PC-3 (cell line): ENCODE measurements at regions not wholly inside any gene's neighbourhood (a gene's known extent, or its start where the extent isn't known, plus 50 kb on each side); places are given as distances from the start of the nearest gene placed in this dataset.

ENCODE experiments used
- ATAC-seq: fragments of 200-7000 bp; cut with Tn5 transposase; 2 replicates; pipeline ENCODE4 v1.9.1; 2020; ENCODE audit warnings: mild to moderate bottlenecking, moderate library complexity
- BruUV-seq: library from RNA; stranded (reverse); fragments of 400-500 nt; replicated peaks from 2 replicates; lab custom pipeline; 2021; lab: Mats Ljungman, UMichigan
- CTCF ChIA-PET: fragments of 300-600 bp; sonication (Branson Sonifier 250); formaldehyde crosslinking; loops from one replicate; lab custom pipeline; 2022; ENCODE audit warnings: antibody characterized with exemption; lab: Charles Lee
- POLR2A ChIA-PET: fragments of 300-600 bp; sonication (Branson Sonifier 250); formaldehyde crosslinking; loops from one replicate; lab custom pipeline; 2022; ENCODE audit warnings: antibody characterized with exemption; ENCODE audit not compliant: unreplicated experiment; lab: Charles Lee
- DNase-seq: peaks from one replicate; pipeline ENCODE4 v3.0.0-alpha.2; 2015
- H2AFZ ChIP-seq: fragments of 300-600 bp; sonication (generic); 2 replicates; pipeline ENCODE4 v1.6.0; 2016; ENCODE audit warnings: antibody characterized with exemption, low read length
- H3F3A ChIP-seq: fragments of 300-600 bp; sonication (generic); one replicate; pipeline ENCODE4 v1.6.0; 2017; ENCODE audit warnings: antibody characterized with exemption, low read length, control low read depth, mild to moderate bottlenecking; ENCODE audit not compliant: unreplicated experiment
- H3K27ac ChIP-seq: fragments of 300-600 bp; sonication (generic); 2 replicates; pipeline ENCODE4 v1.5.1; 2016; ENCODE audit warnings: mild to moderate bottlenecking, low read length
- H3K27me3 ChIP-seq: fragments of 300-600 bp; sonication (generic); 2 replicates; pipeline ENCODE4 v1.6.1; 2016; ENCODE audit warnings: low read length, mixed read lengths
- H3K36me3 ChIP-seq: fragments of 300-600 bp; sonication (generic); 2 replicates; pipeline ENCODE4 v1.6.1; 2016; ENCODE audit warnings: low read depth, mixed run types, low read length, mixed read lengths
- H3K4me1 ChIP-seq: fragments of 300-600 bp; sonication (generic); 2 replicates; pipeline ENCODE4 v1.5.1; 2016; ENCODE audit warnings: low read length; ENCODE audit not compliant: insufficient read depth
- H3K4me2 ChIP-seq: fragments of 300-600 bp; sonication (generic); 2 replicates; pipeline ENCODE4 v1.6.0; 2016; ENCODE audit warnings: low read length
- H3K4me3 ChIP-seq: fragments of 300-600 bp; sonication (generic); 2 replicates; pipeline ENCODE4 v1.5.1; 2016; ENCODE audit warnings: mild to moderate bottlenecking, low read length, mixed read lengths
- H3K79me2 ChIP-seq: fragments of 300-600 bp; sonication (generic); 2 replicates; pipeline ENCODE4 v1.6.1; 2017; ENCODE audit warnings: low read length, mixed read lengths
- H3K9ac ChIP-seq: fragments of 300-600 bp; sonication (generic); 2 replicates; pipeline ENCODE4 v1.6.0; 2016; ENCODE audit warnings: mild to moderate bottlenecking, low read length
- H3K9me2 ChIP-seq: fragments of 300-600 bp; sonication (generic); replicated peaks from 2 replicates; pipeline ENCODE4 v1.6.1; 2016; ENCODE audit warnings: mixed run types, low read length, mixed read lengths
- H3K9me3 ChIP-seq: fragments of 300-600 bp; sonication (generic); 2 replicates; pipeline ENCODE4 v1.6.1; 2016; ENCODE audit warnings: low read length, mixed read lengths
- H4K20me1 ChIP-seq: fragments of 300-600 bp; sonication (generic); 2 replicates; pipeline ENCODE4 v1.6.1; 2016; ENCODE audit warnings: low read length, mixed read lengths
- EZH2 ChIP-seq: fragments of 300-600 bp; sonication (generic); IDR thresholded peaks from one replicate; pipeline ENCODE4 v1.6.1; 2017; ENCODE audit warnings: antibody characterized with exemption, mild to moderate bottlenecking, low read length; ENCODE audit not compliant: unreplicated experiment
- EZH2phosphoT487 ChIP-seq: fragments of 300-600 bp; sonication (generic); IDR thresholded peaks from 2 replicates; pipeline ENCODE4 v1.6.1; 2018; ENCODE audit warnings: mild to moderate bottlenecking, antibody characterized with exemption, low read length, borderline replicate concordance
- intact Hi-C: fragments of 100-400 bp; cut with micrococcal nuclease; formaldehyde crosslinking; loops from 2 replicates; pipeline ENCODE4 v1.9.0; 2023
- TF ChIP-seq, protein P1 (sequence below): fragments of 300-600 bp; sonication (generic); conservative IDR thresholded peaks from 2 replicates; pipeline ENCODE4 v1.5.1; 2017; ENCODE audit warnings: antibody characterized with exemption, low read depth, mild to moderate bottlenecking, low read length

DNA sequence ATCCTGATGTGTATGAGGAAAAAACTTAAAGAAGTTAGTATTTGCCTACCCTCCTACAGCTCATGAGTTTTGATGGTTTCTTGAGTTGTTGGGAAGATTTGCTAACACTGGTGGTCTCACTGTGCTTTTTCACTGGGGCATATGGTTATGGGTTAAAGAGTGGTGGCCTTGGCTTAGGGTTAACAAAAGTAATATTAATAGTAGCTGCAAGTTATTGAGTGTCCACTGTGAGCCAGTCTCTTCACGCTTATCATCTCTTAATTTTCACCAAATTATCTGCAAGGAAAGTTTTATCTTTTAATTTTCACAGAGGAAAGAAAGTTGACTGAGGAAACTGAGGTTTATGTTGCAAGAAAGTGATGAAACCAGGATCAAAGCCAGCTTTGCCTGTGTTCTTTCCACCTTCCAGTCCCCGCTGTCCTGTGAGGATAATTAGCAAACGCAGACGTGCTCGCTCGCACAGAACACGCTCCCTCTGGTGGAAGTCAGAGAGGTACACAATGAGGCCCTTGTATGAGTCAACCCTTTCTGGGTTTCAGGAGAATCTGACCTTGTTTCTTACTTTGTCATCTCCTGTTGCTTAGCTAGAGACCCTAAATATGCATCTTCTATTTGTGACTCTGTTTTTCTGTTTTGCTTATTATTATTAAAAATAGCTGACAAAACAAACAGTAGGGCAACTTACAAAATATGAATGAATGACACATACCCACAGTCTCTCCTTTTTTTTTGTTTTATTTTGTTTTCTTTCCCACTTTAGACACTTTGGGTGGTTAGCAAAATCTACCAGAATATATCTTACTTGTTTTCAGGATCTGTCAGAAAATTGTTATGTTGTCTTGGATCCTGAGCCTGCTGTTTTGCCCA, 94.3 kb downstream of the DDIT4L start:
- ChIA-PET CTCF (interaction anchor here (0.6 to 0.9 kb wide), 3 partner anchors 19 to 279 kb away, joined by 3 read pairs; no protein-coding TSS in a partner anchor), POLR2A (interaction anchor here (0.6 kb wide), 1 partner anchor 1068 kb away, joined by 6 read pairs; no protein-coding TSS in a partner anchor)
- peaks cover 10% of the 10 kb centered on the region for H3K4me1 ChIP-seq
- H3K9me3 ChIP-seq, result no peaks in the 10 kb centered on the region
- no peaks in the 10 kb centered on the region for H3K79me2 ChIP-seq
- H3K27ac ChIP-seq, result no peak overlapping the region
- BruUV-seq, result no TSS peak
- H3K27me3 ChIP-seq, result no peaks in the 10 kb centered on the region
- intact Hi-C loops, result loop anchor here (10.0 kb wide), 2 partner anchors 329 to 399 kb away; no protein-coding TSS in a partner anchor
- no peaks in the 10 kb centered on the region for H3K9me2 ChIP-seq
- H3K4me2 ChIP-seq, result no peak overlapping the region
- no peaks in the 10 kb centered on the region; the same call in 1 of the 2 replicates for H3K36me3 ChIP-seq
- TF ChIP-seq, protein P1, sequence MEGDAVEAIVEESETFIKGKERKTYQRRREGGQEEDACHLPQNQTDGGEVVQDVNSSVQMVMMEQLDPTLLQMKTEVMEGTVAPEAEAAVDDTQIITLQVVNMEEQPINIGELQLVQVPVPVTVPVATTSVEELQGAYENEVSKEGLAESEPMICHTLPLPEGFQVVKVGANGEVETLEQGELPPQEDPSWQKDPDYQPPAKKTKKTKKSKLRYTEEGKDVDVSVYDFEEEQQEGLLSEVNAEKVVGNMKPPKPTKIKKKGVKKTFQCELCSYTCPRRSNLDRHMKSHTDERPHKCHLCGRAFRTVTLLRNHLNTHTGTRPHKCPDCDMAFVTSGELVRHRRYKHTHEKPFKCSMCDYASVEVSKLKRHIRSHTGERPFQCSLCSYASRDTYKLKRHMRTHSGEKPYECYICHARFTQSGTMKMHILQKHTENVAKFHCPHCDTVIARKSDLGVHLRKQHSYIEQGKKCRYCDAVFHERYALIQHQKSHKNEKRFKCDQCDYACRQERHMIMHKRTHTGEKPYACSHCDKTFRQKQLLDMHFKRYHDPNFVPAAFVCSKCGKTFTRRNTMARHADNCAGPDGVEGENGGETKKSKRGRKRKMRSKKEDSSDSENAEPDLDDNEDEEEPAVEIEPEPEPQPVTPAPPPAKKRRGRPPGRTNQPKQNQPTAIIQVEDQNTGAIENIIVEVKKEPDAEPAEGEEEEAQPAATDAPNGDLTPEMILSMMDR, result peak; percentile 68
- no peak for TF ChIP-seq EZH2
- ATAC-seq (peak; percentile 84), DNase-seq (peak; percentile 74)
- H3F3A ChIP-seq, result no peaks in the 10 kb centered on the region
- H2AFZ ChIP-seq, result peak overlapping the region; percentile 70
- no peaks in the 10 kb centered on the region for H4K20me1 ChIP-seq
- H3K9ac ChIP-seq, result no peak overlapping the region
- no peak overlapping the region for H3K4me3 ChIP-seq

DNA sequence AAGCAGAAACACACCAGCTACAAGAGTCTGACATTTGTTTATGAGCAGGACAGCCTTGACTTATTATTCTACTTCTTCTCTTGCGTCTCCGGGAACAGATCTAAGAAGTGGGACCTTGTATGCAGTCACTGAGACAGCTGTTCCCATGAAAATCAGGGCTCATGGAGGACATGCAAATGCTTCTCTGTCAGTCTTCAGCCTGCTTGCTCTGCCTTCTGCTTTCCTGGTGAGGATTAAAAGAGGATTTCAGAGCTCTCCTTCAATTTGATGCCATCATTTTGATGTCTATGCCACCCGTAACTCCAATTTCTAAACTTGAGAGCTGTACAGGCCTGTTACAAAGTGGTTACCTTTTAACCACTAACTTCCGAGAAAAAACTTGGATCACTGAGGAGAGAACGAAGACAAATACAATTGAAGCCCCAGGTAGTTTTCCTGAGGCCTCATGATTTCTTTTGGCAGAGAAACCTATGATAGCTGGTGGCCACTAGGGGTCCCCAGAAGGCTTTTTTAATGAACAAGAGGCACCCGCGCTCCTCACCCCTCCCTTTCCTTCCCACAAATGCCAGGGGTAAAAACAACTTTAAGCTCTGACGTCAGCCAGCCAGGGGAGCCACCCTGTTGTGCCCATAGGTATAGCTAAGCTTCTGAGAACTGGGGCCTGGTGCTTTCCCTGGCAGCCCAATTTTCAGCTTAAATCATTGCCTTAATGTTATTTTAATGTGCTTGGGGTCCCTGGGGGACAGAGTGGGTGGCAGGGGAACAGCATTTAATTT, 97.0 kb downstream of the DDIT4L start:
- no peaks in the 10 kb centered on the region for H3K9me3 ChIP-seq
- 0 out of 2 replicates have a peak overlapping the region, but pooled peaks have one; percentile 18 for H3K4me2 ChIP-seq
- H3K79me2 ChIP-seq, result no peaks in the 10 kb centered on the region
- no TSS peak for BruUV-seq
- no peaks in the 10 kb centered on the region; the same call in 1 of the 2 replicates for H3K36me3 ChIP-seq
- H3K9me2 ChIP-seq, result no peaks in the 10 kb centered on the region
- peak; percentile 86 for DNase-seq
- intact Hi-C loops, result loop anchor here (1.0 to 10.0 kb wide), 3 partner anchors 332 to 649 kb away; no protein-coding TSS in a partner anchor
- peak overlapping the region; percentile 82 for H2AFZ ChIP-seq
- CTCF ChIA-PET, result interaction anchor here (0.5 to 0.9 kb wide), 9 partner anchors 17 to 644 kb away, joined by 3 to 9 read pairs (median 4); no protein-coding TSS in a partner anchor
- H3F3A ChIP-seq, result no peaks in the 10 kb centered on the region
- H3K4me1 ChIP-seq, result peaks cover 10% of the 10 kb centered on the region
- peak overlapping the region; percentile 56 for H3K9ac ChIP-seq
- ATAC-seq, result peak; percentile 89
- TF ChIP-seq EZH2phosphoT487, result no peak
- TF ChIP-seq, protein P1, result peak; percentile 77
- POLR2A ChIA-PET, result interaction anchor here (0.6 kb wide), 1 partner anchor 95 kb away, joined by 3 read pairs; no protein-coding TSS in a partner anchor
- H3K4me3 ChIP-seq, result no peak overlapping the region
- no peaks in the 10 kb centered on the region for H3K27me3 ChIP-seq
- H3K27ac ChIP-seq, result no peak overlapping the region
- no peaks in the 10 kb centered on the region for H4K20me1 ChIP-seq
